CD4-positive, alpha-beta T cell (primary cell): ENCODE measurements at regions not wholly inside any gene's neighbourhood (a gene's known extent, or its start where the extent isn't known, plus 50 kb on each side); places are given as distances from the start of the nearest gene placed in this dataset.

Source experiments
- ATAC-seq: fragments of 200-7000 bp; cut with Tn5 transposase; one replicate; pipeline ENCODE4 v1.10.0; 2022; ENCODE audit warnings: mild to moderate bottlenecking; ENCODE audit not compliant: poor library complexity
- CTCF ChIA-PET: fragments of 350-600 bp; sonication (Branson Sonifier 250); formaldehyde crosslinking; loops from one replicate; lab custom pipeline; 2021; ENCODE audit warnings: antibody characterized with exemption, inconsistent platforms; lab: Charles Lee
- POLR2A ChIA-PET: fragments of 350-600 bp; sonication (Branson Sonifier 250); formaldehyde crosslinking; loops from one replicate; lab custom pipeline; 2021; ENCODE audit warnings: antibody characterized with exemption, inconsistent platforms; lab: Charles Lee
- DNase-seq, 14 experiments: peaks; one replicate each; pipeline ENCODE4 v3.0.0-alpha.2; 2013 to 2020; ENCODE audit warnings: mixed read lengths in 2 of 14
- H3K27ac ChIP-seq, 2 donors: one replicate each; pipeline versions ENCODE4 v1.5.1 to v1.7.0; 2013; ENCODE audit warnings: low read length in 2 of 2, low read depth in 1 of 2, mild to moderate bottlenecking in 1 of 2
- H3K27me3 ChIP-seq, 2 experiments: 1 replicate in 1 of 2; 2 replicates in 1 of 2; pipeline versions ENCODE4 v1.6.1 to v1.7.0; 2013; ENCODE audit warnings: low read length in 2 of 2, control low read depth in 1 of 2, mild to moderate bottlenecking in 1 of 2, moderate library complexity in 1 of 2; ENCODE audit not compliant: insufficient read depth in 2 of 2, control insufficient read depth in 1 of 2
- H3K36me3 ChIP-seq: one replicate; pipeline ENCODE4 v1.6.1; 2013; ENCODE audit warnings: low read length, control low read depth; ENCODE audit not compliant: insufficient read depth
- H3K4me1 ChIP-seq: one replicate; pipeline ENCODE4 v1.6.1; 2013; ENCODE audit warnings: low read length, control low read depth; ENCODE audit not compliant: insufficient read depth
- H3K4me3 ChIP-seq: one replicate; pipeline ENCODE4 v1.5.1; 2013; ENCODE audit warnings: mild to moderate bottlenecking, low read length, moderate library complexity
- H3K9me3 ChIP-seq, 2 experiments: 1 replicate in 1 of 2; 2 replicates in 1 of 2; pipeline versions ENCODE4 v1.6.1 to v1.7.0; 2013; ENCODE audit warnings: low read length in 2 of 2, mild to moderate bottlenecking in 2 of 2, control low read depth in 1 of 2, moderate library complexity in 1 of 2; ENCODE audit not compliant: control insufficient read depth in 1 of 2, insufficient read depth in 1 of 2
- H3K27ac Mint-ChIP-seq: one replicate; pipeline ENCODE4 v1.8.0; 2020; ENCODE audit warnings: mixed read lengths
- H3K27me3 Mint-ChIP-seq: one replicate; pipeline ENCODE4 v1.8.0; 2021; ENCODE audit warnings: mixed read lengths
- H3K36me3 Mint-ChIP-seq: one replicate; pipeline ENCODE4 v1.8.0; 2021; ENCODE audit warnings: low read depth, mixed read lengths
- H3K4me1 Mint-ChIP-seq: one replicate; pipeline ENCODE4 v1.8.0; 2021; ENCODE audit warnings: low read depth, mixed read lengths
- H3K4me3 Mint-ChIP-seq: one replicate; pipeline ENCODE4 v1.8.0; 2020; ENCODE audit warnings: mild to moderate bottlenecking, mixed read lengths
- H3K9me3 Mint-ChIP-seq: one replicate; pipeline ENCODE4 v1.8.0; 2020; ENCODE audit warnings: mixed read lengths
- CTCF ChIP-seq: fragments of 200-600 bp; IDR thresholded peaks from one replicate; pipeline ENCODE4 v1.8.0; 2022; ENCODE audit warnings: antibody characterized with exemption, mild to moderate bottlenecking
- intact Hi-C, 2 experiments: fragments of 100-400 bp; cut with DNase I in 1 of 2; cut with micrococcal nuclease in 1 of 2; formaldehyde crosslinking; loops; one replicate each; pipeline versions ENCODE4 v1.15.1 to v1.9.0; 2023 to 2025; cut with DNase I, micrococcal nuclease

DNA sequence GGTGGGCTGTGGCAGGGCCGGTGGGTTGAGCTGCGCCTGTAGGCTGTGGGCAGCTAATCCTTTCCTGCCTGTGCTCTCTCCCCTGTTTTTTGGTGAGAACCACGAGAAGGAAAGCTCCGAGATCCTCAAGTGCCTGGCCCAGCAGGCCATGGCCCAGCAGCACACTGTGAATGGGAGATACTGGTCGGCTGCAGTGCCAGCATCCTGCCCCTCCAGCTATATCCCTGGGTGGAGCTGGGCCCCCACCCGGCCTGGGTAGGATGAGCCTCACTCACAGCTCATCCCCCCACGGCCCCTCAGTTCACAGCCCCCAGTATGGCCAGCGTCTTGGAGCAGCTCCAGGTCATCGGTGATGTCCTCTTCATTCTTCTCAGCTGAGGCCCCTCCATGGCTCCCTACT lies 164.4 kb upstream of the ZNF267 start:
- intact Hi-C loops, result loop anchor here in 1 of 2 experiments (5.0 to 10.0 kb wide), 2 partner anchors 202 to 524 kb away; partner anchors contain the start of genes FUS and RUSF1
- peak overlapping the region; percentile 47 for H3K4me3 Mint-ChIP-seq

GRCh38 chr16:31710134-31710533 lies 163.5 kb upstream of the ZNF267 start:
- no peaks in the 10 kb centered on the region for H3K27me3 Mint-ChIP-seq
- ChIA-PET CTCF (interaction anchor here (1.9 kb wide), 1 partner anchor 14 kb away, joined by 4 read pairs; no protein-coding TSS in a partner anchor), POLR2A (interaction anchor here (4.6 to 6.1 kb wide), 2 partner anchors 8 to 14 kb away, joined by 56 to 75 read pairs; no protein-coding TSS in a partner anchor)
- no peak for TF ChIP-seq CTCF
- ATAC-seq (no peak), DNase-seq (no peak)
- no peak overlapping the region for H3K4me3 Mint-ChIP-seq
- H3K36me3 Mint-ChIP-seq, result peaks cover 77% of the 10 kb centered on the region
- peaks cover 38% of the 10 kb centered on the region for H3K36me3 ChIP-seq
- H3K27ac Mint-ChIP-seq, result peak overlapping the region; percentile 77
- no peak overlapping the region for H3K4me3 ChIP-seq
- no peaks in the 10 kb centered on the region for H3K9me3 ChIP-seq
- no peaks in the 10 kb centered on the region for H3K9me3 Mint-ChIP-seq
- peaks cover 39% of the 10 kb centered on the region for H3K4me1 ChIP-seq
- H3K27me3 ChIP-seq, result no peaks in the 10 kb centered on the region
- no peak overlapping the region for H3K27ac ChIP-seq
- intact Hi-C loops, result loop anchor here (5.0 to 10.0 kb wide), 2 partner anchors 157 to 225 kb away; partner anchors contain the start of gene SLC5A2 (in 1 of the 2)
- H3K4me1 Mint-ChIP-seq, result peaks cover 69% of the 10 kb centered on the region

More for the DNA sequence above, 164.4 kb upstream of the ZNF267 start:
- no peaks in the 10 kb centered on the region for H3K27me3 ChIP-seq
- POLR2A ChIA-PET, result interaction anchor here (0.6 to 4.6 kb wide), 7 partner anchors 8 to 635 kb away, joined by 3 to 56 read pairs (median 5); partner anchors contain the start of genes RUSF1, ZNF646 and ZNF668
- H3K9me3 ChIP-seq, result no peaks in the 10 kb centered on the region
- CTCF ChIA-PET, result no interaction called here
- peak overlapping the region; percentile 77 for H3K27ac Mint-ChIP-seq
- no peak for TF ChIP-seq CTCF
- DNase-seq, result no peak
- H3K27ac ChIP-seq, result no peak overlapping the region
- peaks cover 29% of the 10 kb centered on the region for H3K4me1 ChIP-seq
- H3K4me1 Mint-ChIP-seq, result peaks cover 60% of the 10 kb centered on the region
- peaks cover 48% of the 10 kb centered on the region for H3K36me3 ChIP-seq
- no peaks in the 10 kb centered on the region for H3K9me3 Mint-ChIP-seq
- no peaks in the 10 kb centered on the region for H3K27me3 Mint-ChIP-seq
- no peak overlapping the region for H3K4me3 ChIP-seq
- peaks cover 77% of the 10 kb centered on the region for H3K36me3 Mint-ChIP-seq
- ATAC-seq, result no peak

DNA sequence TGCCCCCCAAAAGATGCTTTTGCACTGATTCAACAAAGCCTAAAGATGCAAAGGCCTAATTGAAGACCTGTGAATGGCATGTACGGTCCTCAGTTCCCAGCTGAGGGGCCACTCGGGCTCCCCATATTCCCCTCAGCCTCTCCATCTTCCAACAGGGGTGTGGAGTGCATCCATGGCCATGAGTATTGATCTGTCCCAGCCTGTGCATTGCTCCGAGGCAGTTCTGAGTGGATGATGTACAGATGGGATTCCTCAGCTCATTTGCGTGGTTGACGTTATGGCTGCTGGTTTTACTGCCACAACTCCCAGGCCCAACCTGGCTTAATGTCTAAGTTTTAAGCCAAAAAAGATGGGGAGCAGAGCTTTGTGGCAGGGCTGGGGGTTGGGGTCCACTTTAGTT lies 162.7 kb upstream of the ZNF267 start:
- H3K36me3 Mint-ChIP-seq, result peaks cover 74% of the 10 kb centered on the region
- DNase-seq, result no peak
- peaks cover 33% of the 10 kb centered on the region for H3K36me3 ChIP-seq
- intact Hi-C loops, result loop anchor here (5.0 to 10.0 kb wide), 2 partner anchors 156 to 226 kb away; partner anchors contain the start of gene SLC5A2 (in 1 of the 2)
- ChIA-PET POLR2A (interaction anchor here (0.8 to 6.1 kb wide), 4 partner anchors 9 to 163 kb away, joined by 3 to 75 read pairs (median 30); partner anchors contain the start of gene ZNF267), CTCF (interaction anchor here (1.2 to 1.9 kb wide), 2 partner anchors 10 to 15 kb away, joined by 3 to 4 read pairs; no protein-coding TSS in a partner anchor)
- peak overlapping the region; percentile 17 for H3K4me3 Mint-ChIP-seq
- peaks cover 77% of the 10 kb centered on the region for H3K4me1 Mint-ChIP-seq
- no peak for TF ChIP-seq CTCF
- H3K9me3 ChIP-seq, result no peaks in the 10 kb centered on the region
- no peaks in the 10 kb centered on the region for H3K27me3 Mint-ChIP-seq
- ATAC-seq, result no peak
- no peaks in the 10 kb centered on the region for H3K9me3 Mint-ChIP-seq
- H3K27me3 ChIP-seq, result no peaks in the 10 kb centered on the region
- peaks cover 46% of the 10 kb centered on the region for H3K4me1 ChIP-seq
- H3K4me3 ChIP-seq, result no peak overlapping the region
- peak overlapping the region; percentile 96 for H3K27ac Mint-ChIP-seq
- no peak overlapping the region for H3K27ac ChIP-seq
